G401 (cell line): ENCODE measurements at regions not wholly inside any gene's neighbourhood (a gene's known extent, or its start where the extent isn't known, plus 50 kb on each side); places are given as distances from the start of the nearest gene placed in this dataset.

ENCODE experiments used
- DNase-seq: peaks from one replicate; pipeline ENCODE4 v3.0.0-alpha.2; 2015; ENCODE audit warnings: low spot score
- in situ Hi-C: cut with HindIII; loops from 2 replicates; pipeline ENCODE4 v1.10.0; 2016; ENCODE audit warnings: low sequenced_read_pairs, mixed read lengths

GRCh38 chr1:51025374-51025773 lies 55.3 kb downstream of the CDKN2C start:
- in situ Hi-C loops = no loop called here
- DNase-seq = no peak

DNA sequence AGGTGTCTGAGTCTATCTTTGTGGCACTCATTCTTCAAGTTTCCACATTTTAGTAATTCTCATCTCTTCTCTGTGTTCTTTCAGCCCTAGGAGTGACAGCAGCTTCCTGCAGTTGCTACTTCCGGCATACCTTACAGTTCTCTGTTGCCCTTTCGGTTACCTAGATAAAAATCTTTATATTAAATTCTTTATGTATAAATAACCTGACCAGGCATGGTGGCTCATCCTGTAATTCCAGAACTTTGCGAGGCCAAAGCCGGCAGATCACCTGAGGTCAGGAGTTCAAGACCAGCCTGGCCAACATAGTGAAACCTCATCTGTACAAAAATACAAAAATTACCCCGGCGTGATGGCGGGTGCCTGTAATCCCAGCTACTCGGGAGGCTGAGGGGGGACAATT lies 62.9 kb downstream of the CDKN2C start:
- in situ Hi-C loops = no loop called here
- DNase-seq = no peak

DNA sequence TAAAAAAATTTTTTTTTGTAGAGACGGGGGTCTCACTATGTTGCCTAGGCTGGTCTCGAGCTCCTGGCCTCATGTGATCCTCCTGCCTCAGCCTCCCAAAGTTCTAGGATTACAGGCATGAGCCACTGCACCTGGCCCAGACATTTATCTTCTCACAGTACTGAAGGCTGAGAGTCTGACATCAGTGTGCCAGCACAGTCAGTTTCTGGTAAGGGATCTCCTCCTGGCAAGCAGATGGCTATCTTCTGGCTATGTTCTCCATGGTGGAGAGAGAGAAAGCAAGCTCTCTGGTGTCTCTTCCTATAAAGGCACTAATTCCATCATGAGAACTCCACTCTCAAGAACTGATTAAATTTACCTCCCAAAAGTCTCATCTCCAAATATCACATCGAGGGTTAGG lies 57.8 kb upstream of the C1orf185 start:
- in situ Hi-C loops = no loop called here

GRCh38 chr1:51044834-51045233 lies 57.2 kb upstream of the C1orf185 start:
- in situ Hi-C loops = no loop called here
- peak; percentile 23 for DNase-seq

More for the DNA sequence above, 57.8 kb upstream of the C1orf185 start:
- DNase-seq = no peak

GRCh38 chr1:51048021-51048420 lies 54.0 kb upstream of the C1orf185 start:
- in situ Hi-C loops = no loop called here
- DNase-seq = no peak

GRCh38 chr1:51048670-51049069 lies 53.4 kb upstream of the C1orf185 start:
- DNase-seq = no peak
- in situ Hi-C loops = no loop called here
